Stimulated activated CD8-positive, alpha-beta memory T cell treated with anti-CD3 and anti-CD28 coated beads, Interleukin-4, amount 100 ng/mL, for 1 hour (primary cell): ENCODE measurements at regions not wholly inside any gene's neighbourhood (a gene's known extent, or its start where the extent isn't known, plus 50 kb on each side); places are given as distances from the start of the nearest gene placed in this dataset.

Experiments used
- DNase-seq, 2 donors: peaks; one replicate each; pipeline ENCODE4 v3.0.0-alpha.2; 2020; ENCODE audit warnings: low read depth in 2 of 2, low spot score in 1 of 2

DNA sequence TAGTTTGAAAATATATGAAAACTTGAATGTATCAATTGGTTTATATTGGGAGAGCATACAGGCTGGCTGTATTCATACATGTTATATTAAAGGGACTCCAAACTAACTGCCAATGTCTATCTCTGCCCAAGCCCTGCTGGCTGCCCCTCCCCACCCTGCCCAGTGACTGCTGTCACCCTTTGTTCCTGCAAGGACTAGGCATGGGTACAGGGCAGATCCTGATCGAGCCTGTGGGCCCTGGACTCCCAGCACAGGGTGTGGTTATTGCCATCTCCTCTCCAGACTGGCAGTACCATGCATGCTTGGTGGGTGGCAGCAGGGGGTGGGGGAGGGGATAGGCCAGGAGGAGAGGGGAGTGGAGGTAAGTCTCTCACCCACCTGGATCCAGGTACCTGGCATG, 167.5 kb upstream of the RASGEF1B start:
- no peak for DNase-seq

DNA sequence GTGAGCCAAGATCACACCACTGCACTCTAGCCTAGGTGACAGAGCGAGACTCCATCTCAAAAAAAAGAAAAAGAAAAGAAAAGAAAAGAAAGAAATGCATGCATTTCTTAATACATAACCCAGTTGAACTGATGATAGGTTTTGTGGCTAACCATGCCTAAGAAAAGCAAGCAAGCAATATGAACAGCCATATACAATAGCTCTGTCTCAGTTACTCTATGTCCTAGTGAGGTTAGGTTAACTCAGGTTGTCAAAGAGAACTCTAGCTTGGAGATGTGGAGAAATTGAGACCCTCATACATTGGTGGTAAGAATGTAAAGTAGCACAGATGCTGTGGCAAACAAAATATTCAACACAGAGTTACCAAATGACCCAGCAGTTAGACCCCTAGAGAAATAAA, 167.0 kb upstream of the RASGEF1B start:
- DNase-seq: no peak

DNA sequence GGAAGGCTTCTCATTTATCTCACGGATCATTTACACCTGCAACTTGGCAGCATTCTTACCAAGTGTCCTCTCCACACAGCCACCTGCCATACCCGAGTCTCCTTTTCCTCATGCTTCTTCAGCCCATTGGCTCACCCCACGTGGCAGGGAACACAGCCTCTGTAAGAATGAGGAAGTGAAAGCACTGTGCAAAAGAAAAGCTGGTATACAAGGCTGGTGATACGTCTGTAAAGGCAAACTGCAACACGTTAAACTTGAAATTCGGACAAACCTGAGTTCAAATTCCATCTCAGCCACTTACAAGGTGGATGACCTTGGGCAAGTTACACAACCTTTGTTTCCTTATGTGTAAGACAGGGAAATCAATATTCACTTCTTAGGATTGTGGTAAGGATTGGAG, 164.0 kb upstream of the RASGEF1B start:
- no peak for DNase-seq

DNA sequence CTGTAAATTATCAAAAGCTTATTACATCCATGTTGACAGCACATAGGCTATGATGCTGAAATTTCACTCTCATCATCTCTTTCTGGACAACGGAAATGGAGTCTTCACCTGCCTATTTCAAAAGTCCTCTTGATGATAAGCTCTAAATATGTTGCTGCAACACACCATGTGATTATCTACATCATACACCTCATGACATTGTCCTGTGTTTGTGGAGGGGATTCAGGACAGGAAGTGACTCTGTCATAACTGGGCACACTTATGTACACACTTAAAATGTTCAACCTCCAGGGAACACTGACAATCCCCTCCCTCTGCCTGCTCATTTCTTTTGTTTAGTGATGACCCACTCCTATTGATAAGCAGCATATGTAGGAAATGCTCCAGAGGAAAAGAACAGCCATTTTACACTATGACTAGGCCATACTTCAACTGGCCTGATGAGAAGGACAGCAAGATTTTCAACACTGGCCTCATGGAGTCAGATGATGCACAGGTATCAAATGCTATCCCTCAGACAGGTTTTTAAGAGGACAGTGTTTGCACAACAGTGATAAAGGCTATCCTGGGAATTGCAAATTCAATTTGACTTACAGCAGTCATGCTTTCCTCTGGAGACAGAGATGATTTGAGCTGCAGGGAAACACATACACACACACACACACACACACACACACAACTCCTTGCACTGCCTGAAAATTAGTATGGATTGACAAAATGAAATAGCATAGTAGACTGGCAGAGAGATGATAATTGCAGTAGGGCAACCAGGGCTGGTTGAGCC, 163.3 kb upstream of the RASGEF1B start:
- no peak for DNase-seq

GRCh38 chr4:81634165-81634564, 162.5 kb upstream of the RASGEF1B start:
- DNase-seq: no peak

DNA sequence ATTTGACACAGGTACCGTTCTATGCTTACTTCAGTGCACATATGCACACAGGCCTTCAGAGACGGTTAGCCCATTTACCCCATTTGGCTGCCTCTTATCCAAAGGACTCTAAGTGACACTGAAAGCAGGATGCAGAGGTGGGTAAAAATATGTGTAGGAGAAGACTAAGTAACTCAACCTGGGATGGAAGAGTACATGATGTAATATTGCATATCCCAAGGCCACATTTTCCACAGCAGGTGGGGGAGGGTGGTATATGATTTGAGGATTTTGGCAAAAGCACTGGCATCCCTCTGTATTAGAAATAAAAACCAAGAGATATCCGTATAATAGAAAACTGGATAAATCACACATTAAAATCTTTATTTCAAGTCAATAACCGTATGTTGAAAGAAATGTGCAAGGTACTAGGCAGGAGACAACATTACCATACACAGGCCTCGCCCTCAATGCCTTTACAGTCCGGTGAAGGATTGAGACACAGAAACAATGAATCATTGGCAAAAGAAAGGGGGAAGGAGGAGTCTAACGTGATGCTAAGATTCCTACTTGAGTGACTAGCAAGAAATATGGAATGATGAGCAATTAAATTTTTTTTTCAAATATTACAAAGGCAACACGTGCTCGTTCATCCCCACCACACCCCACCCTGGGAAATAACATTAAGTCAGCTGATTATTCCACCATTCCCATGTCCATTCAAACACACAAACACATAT, 161.0 kb upstream of the RASGEF1B start:
- no peak for DNase-seq

GRCh38 chr4:81631958-81632441, 160.3 kb upstream of the RASGEF1B start:
- DNase-seq: no peak

- no peak for DNase-seq
Observed at GRCh38 chr4:81629366-81629765, 157.7 kb upstream of the RASGEF1B start.

DNA sequence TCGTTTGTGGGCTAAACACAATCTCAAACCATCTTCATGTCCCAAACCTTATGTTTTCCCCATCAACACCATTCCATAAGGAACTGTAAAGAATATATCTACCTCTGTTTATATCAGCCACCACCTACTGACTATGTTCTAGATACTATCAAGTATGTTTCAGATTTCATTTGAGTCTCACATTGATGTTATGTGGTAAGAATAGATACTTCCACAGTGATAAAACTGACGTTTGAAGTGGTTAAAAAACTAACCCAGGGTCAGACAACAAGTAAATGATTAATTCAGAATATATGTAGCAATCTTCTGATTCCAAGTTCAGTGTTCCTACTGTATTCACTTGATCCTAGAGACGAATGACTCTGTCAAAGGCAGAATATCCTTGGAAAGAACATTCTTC, 156.8 kb upstream of the RASGEF1B start:
- DNase-seq: no peak

DNA sequence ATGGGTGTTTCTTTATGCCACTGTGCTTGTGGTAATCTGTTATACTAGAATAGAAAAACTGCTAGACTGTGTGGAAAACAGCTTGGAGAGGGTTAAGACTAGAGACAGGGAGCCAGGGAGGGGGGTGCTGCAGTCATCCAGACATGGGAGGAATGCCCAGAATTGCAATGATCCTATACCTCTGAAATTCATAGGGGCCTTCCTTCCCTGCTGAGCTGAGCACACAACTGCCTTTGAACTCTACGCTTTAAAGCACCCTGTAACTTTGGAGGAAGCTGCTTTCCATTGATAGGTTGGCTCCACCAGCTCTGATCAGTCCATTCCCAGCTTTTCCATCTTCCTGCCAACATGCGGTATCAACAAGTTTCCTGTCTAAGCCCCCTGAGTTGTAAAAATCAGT, 155.9 kb upstream of the RASGEF1B start:
- no peak for DNase-seq

DNA sequence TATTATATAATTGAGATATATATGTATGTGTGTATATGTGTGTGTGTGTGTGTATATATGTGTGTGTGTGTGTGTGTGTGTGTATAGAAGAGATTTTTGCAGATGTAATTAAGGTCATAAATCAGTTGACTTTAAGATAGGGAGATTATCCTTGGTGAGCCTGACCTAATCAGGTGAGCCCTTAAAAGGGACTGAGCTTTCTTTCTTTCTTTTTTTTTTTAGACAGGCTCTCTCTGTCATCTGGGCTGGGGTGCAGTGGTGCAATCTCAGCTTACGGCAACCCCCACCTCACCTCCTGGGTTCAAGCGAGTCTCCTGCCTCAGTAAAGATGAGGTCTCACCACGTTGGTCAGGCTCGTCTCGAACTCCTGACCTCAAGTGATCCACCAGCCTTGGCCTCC, 155.1 kb upstream of the RASGEF1B start:
- no peak for DNase-seq

DNA sequence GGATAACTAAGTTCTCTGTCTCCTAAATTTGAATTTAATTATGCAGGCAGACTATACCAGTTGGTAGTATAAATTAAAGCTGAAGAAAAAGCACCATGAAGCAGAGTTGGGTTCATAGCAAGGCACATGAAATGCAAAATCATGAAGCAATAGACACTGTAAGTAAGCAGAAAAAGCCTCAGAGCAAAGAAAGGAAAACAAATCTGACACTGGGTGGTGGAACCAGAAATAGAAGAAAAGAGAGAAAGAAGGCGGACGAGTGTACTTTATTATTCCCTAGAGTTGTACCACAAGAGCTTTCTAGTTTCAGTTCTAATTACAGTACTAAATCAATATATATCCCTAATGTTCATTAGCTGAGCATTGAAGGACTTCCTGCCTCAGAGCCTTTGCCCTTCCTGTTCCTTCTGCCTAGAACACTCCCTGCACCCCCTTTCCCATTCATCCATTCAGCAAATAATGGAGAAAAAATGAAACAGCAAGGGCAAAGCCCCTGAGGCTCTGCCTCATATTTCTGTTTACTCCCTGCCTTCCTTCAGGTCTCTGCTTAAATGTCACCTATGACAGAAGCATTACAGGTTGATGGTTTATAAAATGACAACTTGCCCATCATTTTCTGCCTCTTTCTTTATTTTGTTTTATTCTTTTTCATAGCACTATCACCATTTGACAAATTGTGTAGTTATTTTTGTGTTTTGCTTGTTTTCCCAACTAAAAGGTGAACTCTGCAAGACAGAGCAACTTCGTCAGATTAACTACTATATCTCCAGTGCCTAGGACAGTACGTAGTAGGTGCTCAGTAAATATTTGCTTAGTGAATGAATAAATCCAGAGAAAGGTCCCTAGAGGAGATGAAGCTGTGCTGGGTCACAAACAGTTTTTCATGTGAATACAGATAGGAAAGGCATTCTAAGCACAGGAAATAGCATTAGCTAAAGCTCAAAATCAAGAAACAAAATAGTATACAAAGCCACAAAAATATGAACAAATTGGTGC, 154.0 kb upstream of the RASGEF1B start:
- no peak for DNase-seq

GRCh38 chr4:81623434-81623833, 151.7 kb upstream of the RASGEF1B start:
- DNase-seq: no peak

DNA sequence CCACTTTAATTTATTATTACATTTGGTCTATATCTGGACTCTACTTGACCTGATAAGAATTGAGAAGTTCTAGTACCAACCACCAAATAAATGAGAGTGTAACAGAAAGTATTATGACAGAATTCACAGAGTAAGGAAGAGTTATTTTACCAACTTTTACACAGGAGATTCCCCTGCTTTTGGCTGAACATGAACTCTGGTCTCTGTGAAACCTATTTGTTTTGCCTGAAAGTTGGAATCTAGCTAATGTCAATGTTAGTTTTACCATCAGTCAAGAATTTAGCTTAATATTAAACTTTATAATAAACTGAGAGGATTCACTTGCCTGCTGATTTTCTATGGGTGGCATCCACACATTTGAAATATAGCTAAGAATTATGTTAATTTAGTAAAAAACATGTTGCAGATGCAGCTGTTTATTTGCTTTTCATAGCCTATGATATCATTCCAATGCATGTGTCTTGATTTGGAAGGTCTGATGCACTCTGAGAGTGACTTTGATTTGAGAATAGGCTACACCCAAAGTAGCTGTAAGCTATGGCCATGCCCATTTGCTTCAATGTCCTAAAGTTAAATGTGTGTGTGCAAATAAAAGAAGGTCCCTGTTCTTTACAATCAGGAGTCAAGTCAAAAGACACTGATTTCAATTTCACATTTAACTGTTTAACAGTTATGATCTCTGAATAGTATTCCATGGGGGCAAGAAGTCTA, 150.9 kb upstream of the RASGEF1B start:
- no peak for DNase-seq

DNA sequence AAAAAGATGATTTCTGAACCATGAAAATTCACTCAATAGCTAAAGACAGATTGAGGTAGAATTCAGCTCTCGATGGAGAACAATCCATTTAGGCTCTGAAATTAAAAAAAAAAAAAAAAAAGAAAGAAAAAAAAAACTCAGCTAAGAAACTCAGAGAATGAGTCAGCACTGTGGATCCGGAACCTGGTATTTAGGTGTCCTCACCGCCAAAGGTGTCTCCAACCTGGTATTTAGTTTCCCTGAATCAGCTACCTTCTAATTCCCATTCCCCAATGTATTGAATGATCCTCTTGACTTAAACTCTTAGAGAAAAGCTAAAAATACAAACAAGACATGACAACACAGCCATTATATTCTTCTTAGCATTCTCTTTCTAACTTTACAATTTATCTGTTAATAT, 150.3 kb upstream of the RASGEF1B start:
- no peak for DNase-seq

GRCh38 chr4:81621490-81621889, 149.8 kb upstream of the RASGEF1B start:
- DNase-seq: no peak

GRCh38 chr4:81620442-81620841, 148.7 kb upstream of the RASGEF1B start:
- no peak for DNase-seq

- no peak for DNase-seq
Observed at GRCh38 chr4:81617545-81617944, 145.8 kb upstream of the RASGEF1B start.

GRCh38 chr4:81611221-81611620, 139.5 kb upstream of the RASGEF1B start:
- no peak for DNase-seq

DNA sequence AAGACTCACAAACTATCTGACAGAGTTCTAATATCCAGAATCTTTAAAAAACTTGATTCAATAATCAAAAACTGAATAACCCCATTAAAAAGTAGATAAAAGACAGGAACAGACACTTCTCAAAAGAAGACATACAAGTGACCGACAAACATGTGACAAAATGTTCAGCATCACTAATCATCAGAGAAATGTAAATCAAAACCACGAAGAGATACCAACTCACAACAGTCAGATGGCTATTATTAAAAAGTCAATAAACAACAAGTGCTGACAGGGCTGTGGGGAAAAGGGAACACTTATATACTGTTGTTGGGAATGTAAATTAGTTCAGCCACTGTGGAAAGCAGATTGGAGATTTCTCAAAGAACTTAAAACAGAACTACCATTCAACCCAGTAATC, 138.1 kb upstream of the RASGEF1B start:
- DNase-seq: no peak

- no peak for DNase-seq
Observed at GRCh38 chr4:81607950-81608349, 136.2 kb upstream of the RASGEF1B start.
